ENCODE measurements at regions not wholly inside any gene's neighbourhood (a gene's known extent, or its start where the extent isn't known, plus 50 kb on each side); places are given as distances from the start of the nearest gene placed in this dataset.

GRCh38 chr16:65318590-65319257 lies 196.9 kb upstream of the CDH11 start:
- TF ChIP-seq CTCF (IDR thresholded peaks at IDR 0.05; ENCODE audit: extremely low read depth, missing control alignments): no peak
- no peak for DNase-seq (ENCODE audit: low spot score)

GRCh38 chr16:65318138-65318537 lies 196.3 kb upstream of the CDH11 start:
- no peak for TF ChIP-seq CTCF (IDR thresholded peaks at IDR 0.05; ENCODE audit: extremely low read depth, missing control alignments)
- DNase-seq (ENCODE audit: low spot score): no peak

GRCh38 chr16:65316808-65317207 lies 194.9 kb upstream of the CDH11 start:
- no peak for DNase-seq (ENCODE audit: low spot score)
- no peak for TF ChIP-seq CTCF (IDR thresholded peaks at IDR 0.05; ENCODE audit: extremely low read depth, missing control alignments)

GRCh38 chr16:65315081-65315780 lies 193.4 kb upstream of the CDH11 start:
- no peak for DNase-seq (ENCODE audit: low spot score)
- no peak for TF ChIP-seq CTCF (IDR thresholded peaks at IDR 0.05; ENCODE audit: extremely low read depth, missing control alignments)

- no peak for DNase-seq (ENCODE audit: low spot score)
- no peak for TF ChIP-seq CTCF (IDR thresholded peaks at IDR 0.05; ENCODE audit: extremely low read depth, missing control alignments)
Observed at GRCh38 chr16:65314627-65315008, 192.8 kb upstream of the CDH11 start.

GRCh38 chr16:65313936-65314626 lies 192.2 kb upstream of the CDH11 start:
- no peak for TF ChIP-seq CTCF (IDR thresholded peaks at IDR 0.05; ENCODE audit: extremely low read depth, missing control alignments)
- no peak for DNase-seq (ENCODE audit: low spot score)

- no peak for TF ChIP-seq CTCF (IDR thresholded peaks at IDR 0.05; ENCODE audit: extremely low read depth, missing control alignments)
- no peak for DNase-seq (ENCODE audit: low spot score)
Observed at GRCh38 chr16:65312795-65313194, 190.9 kb upstream of the CDH11 start.
